Myocyte (in vitro differentiated cells): ENCODE measurements at regions not wholly inside any gene's neighbourhood (a gene's known extent, or its start where the extent isn't known, plus 50 kb on each side); places are given as distances from the start of the nearest gene placed in this dataset.

Experiments used
- DNase-seq: peaks from one replicate; pipeline ENCODE4 v3.0.0-alpha.2; 2012; ENCODE audit warnings: low read depth

GRCh38 chr3:18886331-18886730 is 262.0 kb upstream of the KCNH8 start:
- DNase-seq = no peak

DNA sequence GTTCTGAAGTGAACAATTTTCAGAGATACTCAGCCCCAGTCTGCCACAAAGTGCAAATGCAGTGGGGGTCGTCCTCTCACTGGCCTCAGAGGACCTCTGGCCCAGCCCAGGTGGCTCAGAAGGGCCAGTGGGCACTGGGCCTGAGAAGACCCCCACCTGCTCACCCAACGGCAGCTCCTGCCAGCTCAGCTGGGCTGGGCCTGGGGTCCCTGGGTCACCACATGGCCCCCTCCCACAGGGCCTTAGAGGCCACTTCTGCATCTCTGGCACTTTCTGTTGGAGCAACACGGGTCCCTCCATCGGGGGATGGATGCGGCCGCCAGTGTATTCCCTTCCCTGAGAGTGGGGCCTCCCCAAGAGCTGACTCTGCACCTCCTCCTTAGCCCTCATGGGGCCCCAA is 262.7 kb upstream of the KCNH8 start:
- DNase-seq = no peak

DNA sequence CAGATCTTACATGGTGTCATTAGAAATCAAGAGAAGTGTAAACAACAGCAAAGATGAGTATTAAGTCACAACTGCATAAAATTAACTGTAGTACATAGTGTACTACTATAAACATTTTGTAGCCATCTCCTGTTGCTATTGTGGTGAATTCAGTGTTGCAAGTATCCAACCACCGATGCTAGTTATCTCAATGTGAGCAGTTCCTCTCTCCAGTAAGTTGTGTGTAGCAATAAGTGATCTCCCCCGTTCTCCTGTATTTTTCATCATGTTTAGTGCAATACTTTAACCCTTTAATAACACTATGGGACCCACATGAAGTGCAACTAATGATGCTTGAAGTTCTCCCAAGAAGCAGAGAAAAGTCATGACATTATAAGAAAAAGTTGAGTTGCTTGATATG is 264.7 kb upstream of the KCNH8 start:
- DNase-seq = no peak

DNA sequence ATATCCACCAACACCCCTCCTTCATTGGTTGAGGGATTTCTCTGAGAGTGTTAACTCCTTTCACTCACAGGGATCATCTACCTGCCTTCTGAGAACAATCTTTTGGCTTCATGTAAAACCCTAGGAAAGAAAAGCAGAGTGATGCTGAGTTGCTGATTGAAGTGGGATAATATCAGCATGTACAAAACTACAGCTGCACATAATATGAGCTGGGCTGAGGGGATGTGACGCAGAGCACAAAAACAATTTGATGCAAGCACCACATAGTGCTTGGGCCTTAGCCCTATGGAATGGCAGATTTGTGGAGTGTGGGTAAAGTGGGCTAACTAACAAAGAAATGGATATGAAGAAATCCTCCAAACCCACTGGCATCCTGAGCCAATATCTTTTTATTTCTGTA is 267.6 kb upstream of the KCNH8 start:
- no peak for DNase-seq

GRCh38 chr3:18872466-18872865 is 275.8 kb upstream of the KCNH8 start:
- no peak for DNase-seq

DNA sequence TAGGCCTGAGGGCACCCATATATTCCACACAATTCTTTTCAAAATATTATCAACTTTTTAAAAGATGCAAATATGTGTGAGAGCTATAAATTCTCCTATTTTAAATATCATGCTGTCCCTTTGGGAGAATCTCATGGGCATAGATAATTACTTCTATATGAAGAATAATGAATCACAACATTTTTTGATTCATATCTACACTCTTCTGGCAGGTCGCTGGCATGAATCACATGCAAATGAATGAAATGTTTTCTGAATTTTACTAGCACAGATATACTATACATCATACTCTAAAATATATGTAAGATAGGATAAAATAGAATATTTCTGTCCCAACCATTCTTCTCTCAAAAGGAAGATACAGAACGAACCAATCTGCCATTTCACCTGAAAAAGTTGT is 277.7 kb upstream of the KCNH8 start:
- no peak for DNase-seq

- DNase-seq = no peak
These were observed 278.2 kb upstream of the KCNH8 start for GRCh38 chr3:18870074-18870640.

- no peak for DNase-seq
These were observed 279.2 kb upstream of the KCNH8 start for GRCh38 chr3:18868911-18869689.

GRCh38 chr3:18866899-18867298 is 281.4 kb upstream of the KCNH8 start:
- DNase-seq = no peak

DNA sequence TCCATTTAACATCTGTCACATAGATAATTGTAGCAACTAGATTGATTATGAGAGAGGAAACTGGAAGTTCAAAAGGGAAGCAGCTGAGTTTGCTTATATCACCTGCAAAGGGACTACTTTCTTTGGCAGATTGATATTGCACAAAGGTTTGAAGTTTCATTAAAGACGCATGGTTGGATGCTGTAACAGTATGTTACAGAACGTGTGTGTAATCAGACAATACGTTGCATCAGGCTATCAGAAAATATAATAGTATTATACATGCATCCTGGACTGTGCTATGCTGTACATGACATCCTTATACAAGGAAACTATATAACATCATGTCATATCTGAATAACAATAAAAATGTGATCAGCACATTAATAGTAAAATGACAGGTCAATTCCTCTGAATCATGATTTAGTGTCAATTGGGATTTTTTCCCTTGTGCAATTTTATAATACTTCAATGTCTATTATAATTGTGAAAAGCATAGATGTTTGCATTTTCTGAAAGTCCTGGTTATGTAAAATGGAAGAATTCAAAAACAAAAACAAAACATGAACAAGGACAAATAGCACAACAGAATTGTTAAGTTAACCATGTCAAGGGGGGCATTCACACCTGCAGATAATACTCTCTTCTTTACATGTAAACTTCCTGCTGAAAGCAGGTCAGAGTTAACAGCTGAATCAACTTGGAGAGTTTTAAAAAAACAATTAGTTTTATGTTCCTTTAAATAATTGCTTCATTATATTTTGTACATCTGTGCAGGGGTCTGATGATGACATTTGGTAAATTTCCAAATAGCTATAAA is 283.2 kb upstream of the KCNH8 start:
- DNase-seq = no peak

DNA sequence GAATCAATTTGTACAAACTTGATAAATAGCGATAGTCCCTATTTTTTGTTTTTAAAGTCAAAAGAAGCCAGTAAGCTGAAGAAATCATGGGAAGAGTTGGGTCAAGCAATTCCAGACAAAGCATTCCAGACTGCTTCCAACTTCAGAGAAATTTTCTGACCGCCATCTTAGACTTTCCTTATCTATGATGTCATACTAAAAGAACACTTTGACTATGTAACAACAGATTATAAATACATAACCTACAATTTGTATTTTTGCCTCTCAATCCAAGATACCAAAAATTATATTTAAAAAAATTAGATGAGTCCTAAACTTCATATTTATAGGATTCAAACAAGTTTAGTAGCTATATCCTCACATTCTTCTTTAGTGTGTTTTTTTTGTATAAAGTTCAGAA is 286.2 kb upstream of the KCNH8 start:
- no peak for DNase-seq

DNA sequence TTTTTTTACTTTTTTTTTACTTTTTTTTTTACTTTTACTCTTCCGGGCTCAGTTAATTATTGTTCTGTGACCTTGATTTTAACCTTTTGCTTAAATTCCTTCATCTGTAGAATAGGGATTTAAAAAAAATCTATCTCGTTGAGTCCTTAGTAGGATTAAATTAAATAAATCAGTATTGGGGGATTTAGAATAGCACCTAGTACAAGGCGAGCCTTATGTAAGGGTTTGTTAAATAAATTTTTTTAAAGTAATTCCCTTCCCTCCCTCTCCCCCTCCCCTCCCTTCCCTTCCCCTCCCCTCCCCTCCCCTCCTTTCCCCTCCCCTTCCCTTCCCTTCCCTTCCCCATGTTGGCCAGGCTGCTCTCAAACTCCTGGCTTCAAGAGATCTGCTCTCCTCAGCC is 287.2 kb upstream of the KCNH8 start:
- no peak for DNase-seq

DNA sequence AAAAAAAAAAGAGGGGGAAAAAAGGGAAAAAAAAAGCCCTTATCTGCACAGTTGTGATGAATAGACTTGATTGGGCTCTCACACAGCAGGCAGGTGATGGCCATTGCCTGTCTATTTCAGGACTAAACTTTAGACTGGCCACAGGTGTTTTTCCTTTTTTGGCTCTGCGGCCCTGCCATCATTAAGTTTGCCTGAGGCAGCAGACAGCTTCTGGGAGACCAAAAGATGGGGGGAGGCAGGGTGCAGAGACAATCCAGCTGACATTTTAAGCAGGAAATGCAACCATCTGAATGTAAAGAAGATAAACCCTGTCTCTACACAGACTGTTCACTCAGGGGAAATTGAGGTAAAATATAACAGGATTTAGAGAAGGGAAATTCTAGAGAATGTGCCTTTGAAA is 295.0 kb upstream of the KCNH8 start:
- no peak for DNase-seq

- DNase-seq = no peak
These were observed 300.6 kb upstream of the KCNH8 start for GRCh38 chr3:18847583-18848197.

GRCh38 chr3:18843983-18844382 is 304.3 kb upstream of the KCNH8 start:
- DNase-seq = no peak

DNA sequence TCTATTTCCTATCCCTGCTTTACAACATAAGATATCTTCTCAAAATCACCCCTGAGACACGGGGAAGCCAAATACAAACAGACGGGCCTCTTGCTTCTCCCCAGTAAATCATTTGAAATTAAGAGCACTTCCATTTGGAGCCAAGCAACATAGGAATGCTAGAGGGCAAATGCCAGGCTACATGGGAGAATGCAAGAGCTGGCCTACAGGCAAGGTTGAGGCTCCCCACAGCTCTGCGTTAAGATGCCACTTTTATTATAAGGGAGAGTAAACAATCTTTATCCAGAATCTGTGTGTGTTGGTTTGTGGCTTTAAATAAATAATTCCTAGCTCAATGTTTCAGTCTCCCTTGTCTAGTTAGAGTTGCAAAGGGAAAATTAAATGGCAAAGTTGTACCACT is 305.1 kb upstream of the KCNH8 start:
- DNase-seq = no peak

GRCh38 chr3:18841422-18842343 is 306.6 kb upstream of the KCNH8 start:
- no peak for DNase-seq

GRCh38 chr3:18840535-18841137 is 307.7 kb upstream of the KCNH8 start:
- DNase-seq = no peak

- no peak for DNase-seq
These were observed 309.6 kb upstream of the KCNH8 start for GRCh38 chr3:18838758-18839157.

DNA sequence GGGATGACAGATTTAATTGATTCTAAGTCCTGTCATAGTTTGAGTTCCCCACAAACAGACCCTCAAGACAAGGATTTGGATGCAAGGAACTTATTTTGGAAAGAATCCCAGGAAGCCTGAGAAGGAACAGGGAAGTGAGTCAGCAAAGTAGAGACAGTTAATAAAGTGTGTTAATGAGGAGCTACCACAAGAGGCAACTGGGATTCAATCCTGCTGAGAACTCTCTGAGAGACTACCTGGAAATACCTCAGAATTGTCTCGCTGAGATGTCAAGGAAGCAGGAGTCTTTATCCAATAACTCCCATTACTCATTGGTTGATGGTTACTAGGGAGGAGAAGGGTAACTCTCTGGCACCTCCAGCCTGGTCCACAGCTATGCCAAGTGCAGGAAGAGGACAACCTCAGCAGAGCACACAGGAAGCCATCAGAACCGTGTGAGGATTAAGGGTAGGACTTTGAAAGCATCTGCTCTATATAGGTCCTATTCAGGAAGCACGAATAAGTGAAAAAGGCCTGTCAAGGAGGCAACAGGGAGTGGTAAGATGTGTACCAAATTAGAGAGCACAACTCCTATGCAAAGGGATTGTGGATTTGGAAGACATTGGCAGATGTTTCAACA is 311.1 kb upstream of the KCNH8 start:
- no peak for DNase-seq
